ENCODE measurements at regions not wholly inside any gene's neighbourhood (a gene's known extent, or its start where the extent isn't known, plus 50 kb on each side); places are given as distances from the start of the nearest gene placed in this dataset.

DNA sequence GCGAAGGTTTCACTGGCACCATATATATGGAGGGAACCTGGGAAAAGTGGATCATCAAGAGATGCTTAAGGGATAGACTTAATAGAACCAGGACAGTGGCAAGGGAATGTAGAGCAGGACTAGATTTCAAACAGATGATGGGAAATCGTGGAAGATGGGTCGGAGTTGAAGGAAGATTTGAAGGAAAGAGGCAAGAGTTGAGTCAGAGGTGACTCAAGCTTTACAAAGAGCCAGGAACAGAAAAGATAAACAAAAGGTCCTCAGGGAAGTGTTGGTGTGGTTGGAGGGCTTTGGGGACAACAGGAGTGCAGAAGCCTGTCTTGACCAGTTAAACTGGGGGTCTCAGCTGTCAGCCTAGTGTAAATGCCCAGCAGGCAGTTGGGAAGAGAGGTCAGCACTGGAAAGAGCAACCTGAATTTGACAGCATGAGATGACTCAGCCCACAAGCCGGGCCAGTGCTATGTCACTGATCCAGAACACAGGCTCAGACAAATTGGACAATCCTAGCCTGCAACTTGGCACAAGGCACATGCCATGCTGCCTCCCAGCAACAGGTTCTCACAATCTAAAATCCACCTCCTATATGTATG is 230.5 kb downstream of the IDS start:
- TF ChIP-seq, protein P1, sequence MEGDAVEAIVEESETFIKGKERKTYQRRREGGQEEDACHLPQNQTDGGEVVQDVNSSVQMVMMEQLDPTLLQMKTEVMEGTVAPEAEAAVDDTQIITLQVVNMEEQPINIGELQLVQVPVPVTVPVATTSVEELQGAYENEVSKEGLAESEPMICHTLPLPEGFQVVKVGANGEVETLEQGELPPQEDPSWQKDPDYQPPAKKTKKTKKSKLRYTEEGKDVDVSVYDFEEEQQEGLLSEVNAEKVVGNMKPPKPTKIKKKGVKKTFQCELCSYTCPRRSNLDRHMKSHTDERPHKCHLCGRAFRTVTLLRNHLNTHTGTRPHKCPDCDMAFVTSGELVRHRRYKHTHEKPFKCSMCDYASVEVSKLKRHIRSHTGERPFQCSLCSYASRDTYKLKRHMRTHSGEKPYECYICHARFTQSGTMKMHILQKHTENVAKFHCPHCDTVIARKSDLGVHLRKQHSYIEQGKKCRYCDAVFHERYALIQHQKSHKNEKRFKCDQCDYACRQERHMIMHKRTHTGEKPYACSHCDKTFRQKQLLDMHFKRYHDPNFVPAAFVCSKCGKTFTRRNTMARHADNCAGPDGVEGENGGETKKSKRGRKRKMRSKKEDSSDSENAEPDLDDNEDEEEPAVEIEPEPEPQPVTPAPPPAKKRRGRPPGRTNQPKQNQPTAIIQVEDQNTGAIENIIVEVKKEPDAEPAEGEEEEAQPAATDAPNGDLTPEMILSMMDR (IDR thresholded peaks at IDR 0.05) = no peak
- TF ChIP-seq EZH2 (IDR thresholded peaks at IDR 0.05; ENCODE audit: borderline replicate concordance, insufficient read depth, low read depth, low read length, poor library complexity, severe bottlenecking) = no peak
